Nephron (organoid): ENCODE measurements at regions not wholly inside any gene's neighbourhood (a gene's known extent, or its start where the extent isn't known, plus 50 kb on each side); places are given as distances from the start of the nearest gene placed in this dataset.

Experiments used
- H3K27ac Mint-ChIP-seq, 3 experiments: 2 replicates each; pipeline ENCODE4 v1.8.0; 2020; ENCODE audit warnings: mixed read lengths in 3 of 3, mild to moderate bottlenecking in 2 of 3, moderate library complexity in 1 of 3
- H3K27me3 Mint-ChIP-seq: 2 replicates; pipeline ENCODE4 v1.8.0; 2021; ENCODE audit warnings: low read depth, mild to moderate bottlenecking, moderate library complexity, mixed read lengths
- H3K36me3 Mint-ChIP-seq: 2 replicates; pipeline ENCODE4 v1.8.0; 2020; ENCODE audit warnings: low read depth, mixed read lengths
- H3K4me1 Mint-ChIP-seq: 2 replicates; pipeline ENCODE4 v1.8.0; 2020; ENCODE audit warnings: mixed read lengths
- H3K4me3 Mint-ChIP-seq, 3 experiments: 2 replicates each; pipeline ENCODE4 v1.8.0; 2020; ENCODE audit warnings: mild to moderate bottlenecking in 3 of 3, mixed read lengths in 3 of 3, moderate library complexity in 2 of 3
- H3K9me3 Mint-ChIP-seq: 2 replicates; pipeline ENCODE4 v1.8.0; 2020; ENCODE audit warnings: mixed read lengths
- CTCF ChIP-seq, 3 experiments: fragments of 200-600 bp; sonication (generic); IDR thresholded peaks; one replicate each; pipeline ENCODE4 v1.5.0; 2021; ENCODE audit warnings: antibody characterized with exemption in 3 of 3; ENCODE audit not compliant: unreplicated experiment in 3 of 3

DNA sequence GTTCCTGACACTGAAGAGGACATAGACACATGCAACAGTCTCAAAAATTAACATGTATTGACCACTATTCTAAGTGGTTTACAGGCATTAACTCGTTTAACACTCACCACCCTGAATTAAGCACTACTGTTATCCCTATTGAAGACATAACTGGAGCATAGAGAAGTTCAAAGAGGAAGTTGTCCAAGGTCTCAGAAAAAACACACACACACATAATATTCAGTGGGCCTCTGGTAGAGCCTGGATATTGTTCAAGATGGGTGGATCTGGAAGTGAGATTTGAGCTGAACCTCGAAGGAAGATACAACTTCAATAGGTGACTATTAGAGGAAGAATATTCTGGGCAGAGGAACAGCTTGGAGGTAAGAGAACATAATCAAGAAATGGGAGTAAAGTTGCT is 334.9 kb downstream of the HNRNPD start:
- H3K27me3 Mint-ChIP-seq: peaks cover 49% of the 10 kb centered on the region
- H3K4me3 Mint-ChIP-seq: no peak overlapping the region
- H3K36me3 Mint-ChIP-seq: no peaks in the 10 kb centered on the region
- no peak overlapping the region for H3K27ac Mint-ChIP-seq
- H3K4me1 Mint-ChIP-seq: peaks cover 3% of the 10 kb centered on the region
- no peaks in the 10 kb centered on the region for H3K9me3 Mint-ChIP-seq
- TF ChIP-seq CTCF (IDR thresholded peaks at IDR 0.05; ENCODE audit: unreplicated experiment in 3 of 3): no peak

DNA sequence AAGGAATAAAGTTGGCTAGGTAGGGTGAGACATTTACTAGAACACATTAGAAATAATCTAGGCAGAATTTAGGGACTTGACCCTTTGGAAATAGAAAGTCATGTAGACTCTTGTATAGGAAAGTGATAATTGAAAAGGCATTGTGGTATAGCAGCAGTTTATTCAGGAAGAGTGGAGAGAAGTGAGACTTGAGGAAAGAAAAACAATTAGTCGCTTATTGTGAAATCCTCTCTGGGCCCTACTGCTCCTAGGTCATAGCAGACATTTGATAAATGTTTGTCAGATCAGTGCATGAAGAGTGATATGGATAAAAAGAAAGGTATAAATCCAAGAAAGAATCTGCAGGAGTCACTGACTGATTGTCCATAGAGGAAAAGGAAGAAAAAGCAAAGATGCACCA is 337.6 kb downstream of the HNRNPD start:
- Mint-ChIP-seq H3K36me3 (no peaks in the 10 kb centered on the region), H3K4me1 (no peaks in the 10 kb centered on the region), H3K27ac (no peak overlapping the region), H3K27me3 (peaks cover 27% of the 10 kb centered on the region), H3K4me3 (no peak overlapping the region), H3K9me3 (no peaks in the 10 kb centered on the region)
- no peak for TF ChIP-seq CTCF (IDR thresholded peaks at IDR 0.05; ENCODE audit: unreplicated experiment in 3 of 3)

- H3K27ac Mint-ChIP-seq: no peak overlapping the region
- no peaks in the 10 kb centered on the region for H3K36me3 Mint-ChIP-seq
- peaks cover 19% of the 10 kb centered on the region for H3K27me3 Mint-ChIP-seq
- no peaks in the 10 kb centered on the region for H3K9me3 Mint-ChIP-seq
- no peak overlapping the region for H3K4me3 Mint-ChIP-seq
- H3K4me1 Mint-ChIP-seq: no peaks in the 10 kb centered on the region
- no peak for TF ChIP-seq CTCF (IDR thresholded peaks at IDR 0.05; ENCODE audit: unreplicated experiment in 3 of 3)
These were observed 338.9 kb downstream of the HNRNPD start for GRCh38 chr4:82034878-82035277.

DNA sequence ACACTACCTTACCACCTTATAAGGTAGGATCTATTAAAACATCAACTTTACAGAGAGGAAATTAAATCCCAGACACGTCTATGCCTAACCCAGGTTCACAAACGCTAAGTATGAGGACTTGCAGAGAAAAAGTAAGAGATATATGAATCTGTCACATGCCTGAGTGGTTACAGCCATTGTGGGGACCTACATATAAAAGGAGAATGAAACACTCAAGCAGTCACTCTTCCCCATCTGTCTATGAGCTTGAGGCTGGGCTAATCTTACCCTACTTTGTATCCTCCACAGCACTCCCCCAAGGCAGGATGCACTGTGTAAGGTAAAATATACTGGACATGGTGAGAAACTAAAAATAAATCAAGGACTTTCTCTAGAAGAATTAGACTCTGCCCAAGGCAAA is 339.9 kb downstream of the HNRNPD start:
- Mint-ChIP-seq H3K27me3 (peaks cover 17% of the 10 kb centered on the region), H3K9me3 (no peaks in the 10 kb centered on the region), H3K4me3 (no peak overlapping the region), H3K36me3 (no peaks in the 10 kb centered on the region), H3K4me1 (no peaks in the 10 kb centered on the region), H3K27ac (no peak overlapping the region)
- no peak for TF ChIP-seq CTCF (IDR thresholded peaks at IDR 0.05; ENCODE audit: unreplicated experiment in 3 of 3)

GRCh38 chr4:82031376-82031927 is 342.3 kb downstream of the HNRNPD start:
- Mint-ChIP-seq H3K4me1 (no peaks in the 10 kb centered on the region), H3K27me3 (peaks cover 17% of the 10 kb centered on the region), H3K9me3 (no peaks in the 10 kb centered on the region), H3K4me3 (no peak overlapping the region), H3K27ac (no peak overlapping the region), H3K36me3 (no peaks in the 10 kb centered on the region)
- no peak for TF ChIP-seq CTCF (IDR thresholded peaks at IDR 0.05; ENCODE audit: unreplicated experiment in 3 of 3)

- TF ChIP-seq CTCF (IDR thresholded peaks at IDR 0.05; ENCODE audit: unreplicated experiment in 3 of 3): no peak
- Mint-ChIP-seq H3K9me3 (peaks cover 12% of the 10 kb centered on the region), H3K27ac (no peak overlapping the region), H3K36me3 (no peaks in the 10 kb centered on the region), H3K4me1 (no peaks in the 10 kb centered on the region), H3K27me3 (no peaks in the 10 kb centered on the region), H3K4me3 (no peak overlapping the region)
These were observed 356.1 kb downstream of the HNRNPD start for GRCh38 chr4:82017680-82018079.
